ENCODE measurements at regions not wholly inside any gene's neighbourhood (a gene's known extent, or its start where the extent isn't known, plus 50 kb on each side); places are given as distances from the start of the nearest gene placed in this dataset.

DNA sequence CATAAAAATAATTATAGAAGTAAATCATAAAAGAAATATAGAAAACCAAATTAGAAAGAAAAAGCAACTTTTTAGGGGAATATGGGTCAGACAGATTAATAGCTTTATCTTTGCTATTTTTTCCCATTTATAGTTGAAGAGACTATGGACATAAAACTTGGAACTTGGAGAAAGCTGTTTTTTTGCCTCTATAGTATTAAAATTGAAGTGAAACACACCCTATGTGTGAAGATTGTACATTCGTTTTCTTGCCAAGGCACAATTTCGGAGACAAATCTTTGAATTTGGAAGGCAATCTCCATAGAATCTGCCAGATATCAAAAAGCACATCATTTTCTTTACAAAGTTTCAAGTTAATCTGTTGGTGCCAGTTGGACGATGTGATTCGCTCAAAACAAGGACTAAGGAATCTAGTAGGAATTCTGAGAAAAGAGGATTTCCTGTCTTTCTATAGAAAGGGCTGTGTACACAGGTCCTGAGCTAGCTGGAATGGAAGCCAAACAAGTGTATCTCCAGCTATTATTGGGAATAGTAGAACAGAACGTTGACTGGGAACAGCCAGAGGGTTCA lies 156.3 kb downstream of the SLC7A11 start:
- DNase-seq (ENCODE audit: low spot score), result no peak
- no peak for FAIRE-seq

DNA sequence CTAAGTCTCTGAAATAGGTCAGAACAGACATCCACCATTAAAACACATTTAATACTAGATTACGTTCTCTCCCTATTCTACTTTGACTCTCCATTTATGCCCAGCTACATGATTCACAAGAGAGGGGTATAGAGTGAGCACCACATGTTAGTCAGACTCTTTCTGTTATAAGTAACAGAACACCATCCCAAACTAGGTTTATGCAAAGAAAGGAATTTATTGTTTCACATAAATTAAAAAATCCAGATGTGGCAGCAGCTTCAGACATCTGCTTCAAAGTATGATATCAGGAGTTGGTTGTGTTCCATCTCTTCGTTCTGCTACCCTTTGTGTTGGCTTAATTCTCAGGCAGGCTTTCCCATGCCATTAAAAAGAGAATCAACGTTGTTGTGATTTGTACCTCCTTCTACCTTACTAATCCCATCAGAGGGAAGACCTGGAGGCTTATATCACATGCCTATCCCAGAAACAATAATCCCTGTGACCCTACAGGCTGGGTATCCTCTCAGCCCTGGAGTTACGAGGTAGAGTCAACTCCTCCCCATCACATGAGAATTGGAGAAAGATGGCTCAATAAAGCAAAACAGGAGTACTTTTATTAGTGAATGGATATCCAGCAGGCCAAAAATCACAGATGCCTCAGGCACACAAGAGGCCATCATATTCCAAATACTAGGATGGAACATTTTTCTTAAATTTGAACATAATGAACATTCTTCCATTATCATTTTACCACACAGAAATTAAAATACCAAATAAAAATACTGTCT lies 163.2 kb downstream of the SLC7A11 start:
- no peak for DNase-seq (ENCODE audit: low spot score)

DNA sequence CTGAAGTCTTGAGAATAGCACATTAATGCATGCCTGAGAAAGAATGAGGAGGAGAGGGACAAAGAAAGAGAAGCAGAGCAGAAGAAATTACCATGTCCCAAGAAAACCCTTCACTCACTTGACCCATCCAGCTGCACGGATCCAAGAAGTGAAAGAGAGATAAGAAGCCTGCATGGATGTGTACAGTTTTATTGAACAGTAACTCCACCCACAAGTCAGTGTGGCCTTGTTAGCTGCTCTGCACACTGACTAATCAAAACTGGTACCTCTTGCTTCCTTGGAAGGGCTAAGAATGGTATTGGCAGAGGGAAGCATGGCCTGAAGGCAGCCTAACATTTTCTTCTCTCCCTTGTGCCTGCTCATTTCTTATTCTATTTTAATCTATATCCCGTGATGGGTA lies 163.9 kb downstream of the SLC7A11 start:
- FAIRE-seq (no peak), DNase-seq (ENCODE audit: low spot score) (no peak)

More for the DNA sequence above, 163.2 kb downstream of the SLC7A11 start:
- FAIRE-seq, result no peak

DNA sequence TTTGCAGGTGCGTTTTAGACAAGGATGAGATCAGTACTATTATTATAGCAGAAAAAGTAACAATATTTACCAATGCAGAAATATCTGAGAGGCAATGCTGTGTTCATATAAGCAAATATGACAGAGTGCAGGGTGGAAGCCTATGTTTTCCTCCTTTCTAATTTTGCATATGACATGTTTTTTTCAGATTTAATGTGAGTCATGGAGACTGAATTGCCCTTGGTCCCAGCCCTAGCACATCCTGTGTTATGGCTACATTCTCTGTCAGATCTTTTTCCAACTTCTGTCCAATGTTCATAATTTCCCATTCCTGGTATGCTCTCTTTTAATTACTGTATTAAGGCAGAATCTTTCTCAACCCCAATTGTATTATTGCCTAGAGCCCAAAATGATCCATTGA lies 165.6 kb downstream of the SLC7A11 start:
- FAIRE-seq (no peak), DNase-seq (ENCODE audit: low spot score) (no peak)

DNA sequence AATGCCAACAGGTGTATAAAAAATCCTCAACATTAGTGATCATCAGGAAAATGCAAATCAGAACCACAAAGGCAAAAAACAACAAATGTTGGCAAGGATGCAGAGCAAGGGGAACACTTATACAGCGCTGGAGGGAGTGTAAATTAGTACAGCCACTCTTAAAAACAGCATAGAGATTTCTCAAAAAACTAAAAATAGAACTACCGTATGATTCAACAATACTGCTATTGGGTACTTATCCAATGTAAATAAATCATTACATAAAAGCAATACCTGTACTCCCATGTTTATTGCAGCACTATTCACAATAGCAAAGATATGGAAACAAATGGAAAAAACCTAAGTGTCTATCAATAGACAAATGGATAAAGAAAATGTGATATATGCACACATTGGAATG lies 171.3 kb downstream of the SLC7A11 start:
- no peak for DNase-seq (ENCODE audit: low spot score)
- no peak for FAIRE-seq

DNA sequence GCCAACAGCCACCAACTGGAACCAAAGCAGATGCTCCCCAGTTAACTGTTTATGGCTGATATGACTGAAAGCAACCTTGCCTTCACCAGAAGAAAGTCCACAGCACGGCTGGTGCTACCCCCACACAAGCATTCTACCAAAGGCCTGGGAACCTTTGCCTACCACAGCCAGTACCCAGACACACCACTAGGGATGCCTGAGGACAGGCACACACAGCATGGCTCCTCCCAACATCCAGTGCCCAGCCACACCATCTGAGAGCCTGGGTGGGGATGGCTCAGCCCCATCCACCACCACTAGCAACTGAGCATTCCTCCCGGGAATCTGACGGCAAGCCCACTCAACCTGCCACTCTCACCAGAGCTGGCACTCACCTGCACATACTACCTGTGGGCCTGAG lies 178.6 kb downstream of the SLC7A11 start:
- no peak for FAIRE-seq

DNA sequence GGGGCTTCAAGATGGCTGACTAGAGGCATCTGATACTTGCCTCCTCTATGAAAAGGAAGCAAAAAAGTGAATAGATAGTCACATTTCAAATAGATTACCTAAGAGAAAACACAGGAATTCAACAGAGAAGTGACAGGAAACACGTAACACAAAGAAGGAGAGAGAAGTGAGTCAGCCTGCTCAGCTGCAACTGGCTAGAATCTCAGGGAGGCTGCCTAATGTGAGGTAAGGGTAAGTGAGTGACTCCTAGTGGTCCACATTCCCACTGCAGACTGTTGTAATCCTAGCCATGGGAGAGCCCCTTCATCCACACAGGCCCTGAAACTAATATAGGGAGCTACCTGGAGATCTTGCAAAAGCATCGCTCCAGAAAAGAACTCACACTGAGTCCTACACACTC lies 179.2 kb downstream of the SLC7A11 start:
- FAIRE-seq (no peak), DNase-seq (ENCODE audit: low spot score) (peak; percentile 6)

More for the DNA sequence above, 178.6 kb downstream of the SLC7A11 start:
- no peak for DNase-seq (ENCODE audit: low spot score)

DNA sequence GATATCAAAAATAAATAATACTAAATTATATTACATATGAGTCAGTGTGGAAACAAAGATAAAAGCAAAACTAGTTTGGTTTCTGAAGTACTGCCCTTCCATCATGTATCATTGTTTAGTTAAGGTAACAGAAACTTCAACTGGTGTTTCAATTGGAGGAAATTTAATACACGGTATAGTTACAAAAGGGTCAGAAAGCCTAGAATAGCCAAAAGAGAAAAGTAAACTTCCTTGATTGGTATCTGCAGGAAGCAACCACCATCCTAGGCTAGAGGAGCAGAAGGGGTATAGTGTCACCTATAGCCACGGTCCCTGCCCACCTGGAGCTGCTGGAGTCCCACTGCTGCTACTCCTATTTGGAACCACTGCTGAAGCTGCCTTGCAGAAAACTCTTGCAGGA lies 185.6 kb downstream of the SLC7A11 start:
- no peak for FAIRE-seq
- DNase-seq (ENCODE audit: low spot score), result no peak

DNA sequence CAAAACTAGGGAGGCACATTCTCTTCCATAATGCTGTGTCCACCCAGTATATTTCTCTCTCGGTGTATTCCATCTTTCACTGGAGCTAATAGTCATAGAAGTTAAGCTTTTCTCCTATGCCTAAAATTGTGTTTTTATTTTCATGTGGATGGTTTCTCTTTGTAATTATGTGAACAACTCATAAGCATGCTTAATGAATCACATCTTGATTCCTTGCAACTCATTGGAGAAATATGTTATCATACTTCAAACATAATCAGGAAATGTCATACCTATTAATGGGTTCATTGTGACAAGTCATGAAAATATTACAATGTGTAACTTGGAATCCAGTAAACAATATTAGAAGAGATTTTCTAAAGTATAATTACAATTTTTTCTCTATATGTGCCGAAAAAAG lies 186.3 kb downstream of the SLC7A11 start:
- FAIRE-seq, result no peak
- no peak for DNase-seq (ENCODE audit: low spot score)

DNA sequence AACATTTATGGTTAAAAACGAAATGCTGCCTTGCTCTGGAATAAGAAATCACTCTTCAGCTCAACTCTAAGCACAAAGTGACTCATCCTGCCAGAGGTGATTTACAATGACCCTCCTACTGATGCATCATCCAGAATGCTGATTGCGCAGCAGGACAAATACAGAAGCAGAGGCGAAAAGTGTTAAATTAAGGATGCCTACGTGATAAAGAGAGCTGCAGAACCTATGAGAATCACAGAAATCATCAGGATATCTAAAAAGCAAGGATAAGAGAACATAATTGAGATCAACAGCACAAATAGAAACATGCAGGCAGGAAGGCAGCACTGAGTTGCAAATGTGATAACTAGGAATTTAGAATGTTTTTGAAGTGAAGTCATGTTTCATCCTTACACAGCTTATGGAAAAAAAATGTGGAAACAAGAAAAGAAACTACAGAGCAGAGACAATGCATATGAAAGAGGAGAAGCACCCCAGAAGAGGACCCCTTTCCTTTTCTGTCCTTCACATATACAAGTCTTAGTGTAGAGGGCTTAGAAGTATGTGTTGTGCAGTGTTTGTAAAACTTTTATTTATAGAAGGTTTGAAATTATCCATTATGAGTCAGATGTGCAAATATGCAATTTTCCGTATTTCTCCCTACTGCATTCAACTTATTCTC lies 188.4 kb downstream of the SLC7A11 start:
- no peak for FAIRE-seq
- DNase-seq (ENCODE audit: low spot score), result peak; percentile 57

DNA sequence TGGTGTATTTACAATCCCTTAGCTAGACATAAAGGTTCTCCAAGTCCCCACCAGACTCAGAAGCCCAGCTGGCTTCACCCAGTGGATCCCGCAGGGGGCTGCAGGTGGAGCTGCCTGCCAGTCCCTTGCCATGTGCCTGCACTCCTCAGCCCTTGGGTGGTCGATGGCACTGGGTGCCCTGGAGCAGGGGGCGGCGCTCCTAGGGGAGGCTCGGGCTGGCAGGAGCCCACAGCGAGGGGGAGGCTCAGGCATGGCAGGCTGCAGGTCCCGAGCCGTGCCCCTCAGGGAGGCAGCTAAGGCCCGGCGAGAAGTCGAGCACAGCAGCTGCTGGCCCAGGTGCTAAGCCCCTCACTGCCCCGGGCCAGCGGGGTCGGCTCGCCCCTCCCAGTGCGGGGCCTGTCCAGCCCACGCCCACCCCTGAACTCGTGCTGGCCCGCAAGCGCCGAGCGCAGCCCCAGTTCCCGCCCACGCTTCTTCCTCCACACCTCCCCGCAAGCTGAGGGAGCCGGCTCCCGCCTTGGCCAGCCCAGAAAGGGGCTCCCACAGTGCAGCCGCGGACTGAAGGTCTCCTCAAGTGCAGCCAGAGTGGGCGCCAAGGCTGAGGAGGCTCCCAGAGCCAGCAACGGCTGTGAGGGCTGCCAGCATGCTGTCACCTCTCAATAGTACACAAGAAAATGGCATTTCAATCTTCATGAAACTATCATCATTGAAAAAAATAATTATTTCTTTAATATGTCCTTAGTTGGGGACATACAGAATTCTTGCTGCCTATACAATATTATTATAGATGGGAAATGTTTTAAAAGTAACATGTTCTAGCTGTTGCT lies 189.1 kb downstream of the SLC7A11 start:
- FAIRE-seq (no peak), DNase-seq (ENCODE audit: low spot score) (no peak)

DNA sequence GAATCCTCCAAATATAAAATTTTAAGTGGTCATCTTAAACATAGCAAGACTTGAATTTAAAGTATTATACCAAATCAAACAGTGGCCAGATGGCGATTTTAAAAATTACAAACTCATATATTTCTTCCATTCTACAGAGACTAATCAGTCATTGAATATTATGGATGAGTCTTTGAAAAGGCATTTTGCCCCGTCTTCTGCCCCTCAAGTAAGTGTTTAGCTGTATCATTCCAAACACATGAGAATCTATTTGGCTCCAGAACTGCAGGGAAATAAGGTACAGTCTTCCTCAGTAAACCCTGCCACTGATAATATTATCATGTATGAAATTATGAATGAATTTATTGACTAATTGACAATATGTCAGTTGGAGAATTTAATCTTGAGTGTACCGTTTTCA lies 191.0 kb downstream of the SLC7A11 start:
- DNase-seq (ENCODE audit: low spot score) (no peak), FAIRE-seq (no peak)

DNA sequence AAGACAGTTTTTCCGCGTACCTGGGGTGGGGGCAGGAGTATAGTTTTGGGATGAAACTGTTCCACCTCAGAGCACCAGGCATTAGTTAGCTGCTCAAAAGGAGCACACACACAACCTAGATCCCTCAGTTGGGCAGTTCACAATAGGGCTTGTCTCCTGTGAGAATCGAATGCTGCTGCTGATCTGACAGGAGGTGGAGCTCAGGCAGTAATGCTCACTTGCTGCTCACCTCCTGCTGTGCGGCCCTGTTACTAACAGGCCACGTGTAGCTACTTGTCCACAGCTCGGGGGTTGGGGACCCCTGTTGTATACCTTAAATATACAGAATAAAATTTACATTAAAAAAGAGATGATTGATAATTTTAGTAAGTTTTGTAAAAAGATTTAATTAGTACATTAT lies 191.5 kb downstream of the SLC7A11 start:
- no peak for FAIRE-seq
- no peak for DNase-seq (ENCODE audit: low spot score)

DNA sequence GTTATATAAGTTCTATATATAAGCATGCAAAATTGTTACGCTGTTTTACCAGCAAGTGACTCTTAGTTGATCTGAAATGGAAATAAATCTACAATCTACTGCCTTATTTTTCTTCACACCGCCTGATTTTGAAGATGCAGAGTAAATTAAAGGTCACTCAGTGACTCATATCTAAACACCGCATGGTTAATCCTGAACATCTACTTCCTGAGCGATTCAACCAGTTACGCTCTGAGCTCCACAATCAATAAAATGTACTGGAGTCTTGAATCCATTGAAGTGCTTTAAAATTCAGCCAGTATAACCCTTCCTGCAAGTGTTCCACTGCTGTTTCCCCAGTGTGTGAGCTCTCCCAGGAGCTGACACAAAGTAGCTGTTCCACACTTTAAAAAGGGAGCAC lies 192.8 kb downstream of the SLC7A11 start:
- FAIRE-seq, result no peak
- peak; percentile 12 for DNase-seq (ENCODE audit: low spot score)

DNA sequence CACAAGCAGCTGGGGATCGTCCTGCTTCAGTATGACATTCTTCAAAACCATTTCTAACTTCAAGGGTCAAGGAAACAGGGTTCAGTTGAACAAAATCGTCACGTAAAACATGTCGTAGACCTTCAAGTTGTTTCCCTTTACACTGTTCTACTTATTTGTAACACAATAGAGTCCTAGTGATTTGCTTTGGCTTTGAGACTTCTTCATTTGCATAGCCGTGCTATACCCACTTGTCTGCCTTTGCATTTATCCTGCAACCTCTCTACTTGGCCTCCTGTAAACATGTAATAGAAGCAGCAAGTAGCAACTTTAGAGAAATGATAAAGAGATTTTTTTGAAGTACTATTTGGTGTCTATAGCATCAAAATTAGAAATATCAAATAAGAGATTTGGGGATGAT lies 194.9 kb downstream of the SLC7A11 start:
- FAIRE-seq (no peak), DNase-seq (ENCODE audit: low spot score) (no peak)

DNA sequence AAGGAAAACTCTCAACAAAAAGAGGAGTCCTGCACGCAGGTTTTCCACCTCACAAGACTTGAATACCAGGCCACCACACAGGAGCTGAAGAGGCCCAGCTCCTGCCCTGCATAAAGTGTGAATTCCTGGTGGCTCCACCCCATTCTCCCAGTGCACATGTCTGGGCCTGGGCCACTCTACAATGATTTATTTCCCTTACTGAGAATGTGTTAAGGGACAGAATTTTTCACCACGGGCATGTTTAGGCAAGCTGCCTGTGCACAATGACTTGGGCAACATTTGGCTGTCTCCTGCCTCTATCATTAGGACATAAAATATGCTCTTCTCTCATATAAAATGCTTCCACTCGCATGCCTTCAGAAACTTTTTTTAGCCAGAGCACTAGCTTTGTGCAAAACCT lies 197.1 kb downstream of the SLC7A11 start:
- FAIRE-seq (no peak), DNase-seq (ENCODE audit: low spot score) (no peak)

DNA sequence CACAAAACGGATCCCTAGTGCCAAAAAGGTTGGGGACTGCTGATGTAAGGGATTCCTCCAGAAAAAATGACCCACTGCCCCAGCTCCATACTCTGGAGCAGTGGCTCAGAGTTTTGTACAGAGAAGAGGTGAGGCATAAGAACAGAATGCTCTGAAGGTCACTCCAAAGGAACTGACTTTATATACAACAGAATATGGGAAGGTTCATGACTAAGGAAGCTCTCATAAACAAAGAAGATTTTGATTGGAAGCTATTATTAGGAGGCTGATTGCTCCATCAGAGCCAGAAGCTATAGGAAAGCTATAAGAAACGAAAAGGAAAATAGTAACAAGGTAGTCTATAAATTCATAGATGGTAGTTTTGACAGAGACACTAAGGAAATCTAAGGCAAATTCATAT lies 203.1 kb downstream of the SLC7A11 start:
- no peak for DNase-seq (ENCODE audit: low spot score)

DNA sequence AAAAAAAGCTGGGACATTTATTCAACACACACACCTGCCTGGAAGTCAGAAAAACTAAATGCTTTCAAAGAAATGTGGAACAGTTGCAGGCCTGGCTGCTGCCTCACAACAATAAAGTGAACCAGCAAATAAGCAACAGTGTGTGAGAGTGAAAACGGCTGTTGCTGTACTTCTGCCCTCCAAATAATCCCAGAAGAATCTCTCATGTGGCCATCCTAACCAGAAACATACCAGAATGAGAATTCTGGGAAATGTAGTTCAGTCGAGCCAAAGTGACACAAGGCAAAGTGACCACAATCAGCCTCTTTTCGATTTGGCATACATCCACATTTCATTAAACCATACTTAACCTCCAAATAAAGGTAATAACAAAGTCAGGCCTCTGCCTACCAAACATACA lies 204.5 kb downstream of the SLC7A11 start:
- DNase-seq (ENCODE audit: low spot score), result no peak

More for the DNA sequence above, 203.1 kb downstream of the SLC7A11 start:
- FAIRE-seq, result no peak

DNA sequence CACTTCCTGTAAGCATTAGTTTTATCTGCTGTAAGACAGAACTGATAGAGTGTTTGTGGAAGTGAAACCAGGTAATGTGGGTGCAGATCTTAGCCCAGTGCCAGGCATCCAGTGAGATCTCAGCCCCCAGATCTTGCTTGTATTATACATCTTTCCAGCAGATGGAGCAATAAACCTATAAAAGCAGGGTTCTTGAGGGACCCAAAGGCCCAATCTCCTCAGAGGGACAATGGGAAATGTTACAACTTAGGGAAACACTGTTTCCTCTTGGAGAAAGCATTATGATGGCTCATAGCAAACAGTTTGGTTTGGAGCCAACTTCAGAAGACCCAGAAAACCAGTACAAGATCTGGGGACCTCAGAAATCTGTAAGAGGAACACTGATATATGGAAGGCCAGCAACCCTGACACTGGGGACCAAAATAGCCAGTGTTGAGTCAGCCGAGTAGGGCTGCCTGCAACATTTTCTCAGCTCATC lies 206.3 kb downstream of the SLC7A11 start:
- FAIRE-seq, result no peak
- peak; percentile 34 for DNase-seq (ENCODE audit: low spot score)

More for the DNA sequence above, 204.5 kb downstream of the SLC7A11 start:
- FAIRE-seq, result no peak

DNA sequence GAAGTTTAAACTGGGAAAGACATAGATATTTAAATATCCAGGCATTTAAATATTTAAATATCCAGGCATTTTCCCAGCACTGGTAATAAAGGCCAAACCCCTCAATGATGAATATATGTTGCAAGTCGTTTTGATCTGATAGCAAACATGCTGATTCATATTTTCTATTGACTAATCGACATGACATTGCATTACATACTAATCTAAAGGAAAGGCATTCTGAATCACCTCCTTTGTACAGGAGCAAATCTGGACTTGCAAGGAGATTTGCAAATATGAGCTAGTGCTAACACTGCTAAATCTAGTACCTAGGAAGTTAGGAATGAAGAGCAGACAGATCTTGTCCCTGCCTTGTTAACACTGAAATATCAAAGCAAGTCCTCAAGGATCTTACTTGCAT lies 207.3 kb downstream of the SLC7A11 start:
- DNase-seq (ENCODE audit: low spot score) (no peak), FAIRE-seq (no peak)

DNA sequence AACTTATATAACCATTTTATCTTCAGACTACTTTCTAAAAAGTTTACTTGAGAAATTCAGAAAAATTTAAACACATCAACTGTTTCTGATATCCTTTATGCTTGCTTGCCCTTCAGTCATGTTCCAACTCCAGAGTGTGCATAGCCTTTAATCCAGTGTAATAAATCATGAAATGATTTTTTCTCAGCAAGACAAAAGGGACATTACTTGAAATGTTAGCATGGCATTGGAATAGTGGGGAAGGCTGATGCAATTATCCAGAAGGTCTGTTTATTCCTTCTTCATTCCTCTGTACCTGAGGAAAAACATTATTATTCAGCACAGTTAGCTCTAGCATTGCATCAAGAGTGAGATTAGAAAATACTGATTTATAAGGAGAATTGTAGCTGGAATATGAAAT lies 209.9 kb downstream of the SLC7A11 start:
- DNase-seq (ENCODE audit: low spot score) (no peak), FAIRE-seq (no peak)

DNA sequence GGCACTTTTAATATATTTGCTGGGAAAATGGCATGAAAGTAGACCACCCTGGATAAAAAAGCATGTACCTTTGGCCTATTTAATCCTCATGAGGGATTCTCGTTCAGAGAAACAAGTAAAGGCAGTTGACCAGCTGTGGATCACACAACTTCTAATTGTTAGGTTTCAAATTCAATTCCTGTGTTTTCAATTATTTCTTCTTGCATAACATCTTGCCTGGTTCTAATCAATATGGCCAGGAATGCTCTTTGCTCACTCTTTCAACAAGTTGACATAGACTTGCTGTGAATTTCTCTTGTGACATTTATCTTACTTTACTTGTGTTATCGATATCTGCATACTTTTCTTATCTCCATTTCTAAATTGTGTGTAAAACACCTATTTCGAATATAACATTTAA lies 211.8 kb downstream of the SLC7A11 start:
- FAIRE-seq, result no peak
- no peak for DNase-seq (ENCODE audit: low spot score)

Measured in urothelium cell line (cell line).